ENCODE measurements at regions not wholly inside any gene's neighbourhood (a gene's known extent, or its start where the extent isn't known, plus 50 kb on each side); places are given as distances from the start of the nearest gene placed in this dataset.

DNA sequence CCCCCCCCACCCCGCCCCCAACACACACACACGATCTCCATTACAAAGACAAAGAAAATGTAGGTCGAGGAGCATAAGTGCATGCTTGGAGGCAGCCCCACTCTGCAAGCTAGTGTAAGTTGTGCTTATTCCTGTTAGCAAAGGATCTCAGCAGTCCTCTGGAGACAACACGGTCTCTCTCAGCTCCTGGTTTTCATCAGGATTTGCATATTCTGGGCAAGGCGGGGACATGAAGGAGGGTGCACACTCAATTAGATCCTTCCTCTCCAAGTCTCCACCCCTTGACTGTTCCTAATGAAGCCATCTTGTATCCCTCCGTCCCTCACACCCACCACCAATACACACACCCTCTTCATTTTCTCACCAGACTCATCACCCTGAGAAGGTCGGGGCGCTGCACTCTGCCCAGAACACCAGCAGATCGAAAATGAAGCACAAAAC, 63.8 kb downstream of the MRPL46 start:
- no peak for DNase-seq (ENCODE audit: low read depth)

DNA sequence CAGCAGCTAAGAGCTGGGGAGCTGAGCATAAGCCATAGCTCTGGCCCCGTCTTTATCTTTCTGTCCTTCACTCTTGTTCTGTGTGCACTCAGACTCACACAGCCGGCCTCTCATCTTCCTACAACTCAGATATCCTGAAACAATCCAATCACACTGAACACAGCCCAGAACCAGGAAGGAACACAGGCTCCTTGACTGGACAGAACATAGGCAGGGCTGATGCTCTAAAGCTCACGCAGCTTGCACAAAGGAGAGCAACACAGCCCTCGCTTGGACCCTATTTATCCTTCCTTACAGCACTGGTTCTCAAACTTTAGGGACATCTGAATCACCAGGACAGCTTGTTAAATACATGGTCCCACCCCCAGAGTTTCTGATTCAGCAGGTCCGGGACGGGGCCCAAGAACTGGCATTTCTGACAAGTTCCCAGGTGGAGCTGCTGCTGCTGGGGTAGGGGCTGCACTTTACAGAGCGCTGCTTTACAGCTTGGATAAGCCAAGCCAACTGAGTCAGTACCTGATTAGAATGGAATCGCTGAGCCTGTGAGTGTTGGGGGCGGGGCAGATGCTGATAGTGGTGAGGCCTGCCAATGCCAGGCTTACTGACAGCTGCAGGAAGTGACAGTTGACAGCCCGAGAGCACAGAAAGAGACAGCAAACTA, 65.1 kb downstream of the MRPL46 start:
- no peak for DNase-seq (ENCODE audit: low read depth)

DNA sequence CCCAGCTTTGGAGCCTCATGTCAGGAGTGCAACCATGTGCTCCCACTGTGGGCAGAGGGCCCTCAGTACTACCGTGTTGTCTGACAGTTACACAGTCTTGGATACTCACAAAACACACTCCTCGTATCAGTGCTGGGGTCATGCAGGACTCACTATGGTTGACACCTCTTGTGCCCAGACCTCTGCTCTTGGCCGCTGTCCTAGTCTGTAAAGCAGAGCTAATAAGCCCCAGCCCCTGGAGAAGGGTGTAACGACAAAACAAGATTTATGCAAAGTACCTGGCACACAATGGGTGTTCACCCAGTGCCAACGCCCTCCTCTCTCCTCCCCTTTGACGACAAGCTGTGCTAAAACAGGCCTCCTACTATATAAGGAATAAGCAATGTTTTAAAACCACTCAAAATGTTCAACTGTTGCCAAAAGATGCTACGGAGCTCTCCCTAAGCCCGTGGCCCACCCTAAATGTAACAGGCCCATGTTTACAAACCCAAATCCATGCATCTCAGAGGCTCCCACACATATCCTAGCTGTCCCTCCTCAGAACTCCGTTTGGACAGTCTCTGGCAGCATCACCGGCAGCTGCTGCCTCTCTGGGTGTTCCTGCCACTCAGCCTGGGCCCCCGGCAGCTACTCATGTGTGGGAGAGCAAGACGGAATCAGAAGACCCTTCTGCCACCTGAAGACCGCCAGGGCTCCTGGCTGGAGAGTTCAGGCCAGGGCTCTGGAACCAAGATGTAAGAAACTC, 65.8 kb downstream of the MRPL46 start:
- DNase-seq (ENCODE audit: low read depth), result no peak

DNA sequence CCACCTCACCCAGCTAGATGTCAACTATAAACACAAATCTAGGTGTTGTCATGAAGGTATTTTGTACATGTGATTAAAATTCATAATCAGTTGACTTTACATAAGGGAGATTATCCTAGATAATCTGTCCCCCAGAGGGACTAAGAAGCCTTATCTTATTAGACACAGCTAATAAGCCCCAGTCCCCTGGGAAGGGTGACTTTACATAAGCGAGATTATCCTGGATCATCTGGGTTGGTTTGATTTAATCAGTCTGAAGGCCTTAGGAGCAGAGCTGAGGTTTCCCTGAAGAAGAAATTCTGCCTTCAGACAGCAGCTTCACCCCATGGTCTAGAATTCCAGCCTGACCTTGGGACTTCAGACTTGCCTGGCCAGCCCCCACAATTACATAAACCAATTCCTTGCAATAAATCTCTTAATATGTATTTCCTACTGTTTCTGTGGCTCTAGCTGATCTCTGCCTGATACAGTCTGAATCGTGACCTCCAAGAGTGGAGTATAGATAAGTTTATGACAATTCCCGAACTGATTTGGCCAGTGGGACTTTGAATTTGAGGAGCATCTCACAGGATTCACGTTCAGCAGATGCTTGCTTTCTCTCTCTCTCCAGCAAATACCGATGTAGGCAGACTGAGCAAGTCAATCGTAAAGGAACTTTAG, 66.5 kb downstream of the MRPL46 start:
- DNase-seq (ENCODE audit: low read depth), result no peak

DNA sequence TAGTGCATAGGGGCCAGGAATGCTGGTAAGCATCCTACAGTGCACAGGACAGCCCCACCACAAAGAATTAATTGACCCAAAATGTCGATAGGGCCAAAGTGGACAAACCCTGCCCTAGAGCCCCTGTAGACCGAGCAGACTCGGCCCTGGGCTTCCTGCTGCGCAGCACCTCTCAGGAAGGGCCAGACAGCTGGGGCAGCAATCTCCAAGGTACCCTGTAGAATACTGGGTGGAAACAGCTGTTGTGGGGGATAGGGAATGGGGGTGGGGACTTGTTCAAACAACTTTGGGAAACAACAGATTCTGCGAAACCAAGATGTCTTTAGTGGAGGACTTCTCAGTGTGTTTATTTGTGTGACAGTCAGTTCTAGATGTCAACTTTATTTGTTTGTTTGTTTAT, 67.1 kb downstream of the MRPL46 start:
- no peak for DNase-seq (ENCODE audit: low read depth)

DNA sequence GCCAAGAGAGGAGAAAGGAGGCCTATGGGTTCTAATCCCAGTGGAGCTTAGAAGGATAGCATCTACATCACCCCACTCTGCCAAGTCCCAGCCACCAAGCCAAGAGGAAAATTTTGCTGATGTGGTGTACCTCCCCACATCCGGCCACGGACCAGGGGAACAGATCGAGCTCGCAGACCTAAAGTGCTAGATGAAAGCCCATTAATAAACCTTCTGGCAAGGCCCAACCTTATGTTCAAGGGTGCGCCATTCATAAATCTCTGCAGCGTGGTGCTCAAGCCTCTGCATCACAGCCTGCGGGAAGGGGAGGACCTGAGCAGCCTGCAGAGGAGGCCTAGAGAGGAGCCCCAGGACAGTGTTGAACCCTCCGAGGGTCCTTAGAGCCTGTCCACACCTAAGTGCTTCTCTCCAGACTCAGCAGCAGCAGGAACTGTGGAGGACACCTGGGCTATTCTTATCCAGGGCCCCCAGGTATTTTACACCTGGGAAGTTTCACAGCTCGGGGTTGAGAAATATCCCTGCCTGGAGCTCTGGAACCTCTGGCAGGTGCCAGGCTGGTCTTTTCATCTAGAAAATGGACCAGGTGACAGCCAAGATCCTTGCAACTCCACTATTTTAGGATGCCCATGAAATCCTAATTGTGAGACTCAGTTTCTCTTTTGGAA, 68.0 kb downstream of the MRPL46 start:
- DNase-seq (ENCODE audit: low read depth), result no peak

DNA sequence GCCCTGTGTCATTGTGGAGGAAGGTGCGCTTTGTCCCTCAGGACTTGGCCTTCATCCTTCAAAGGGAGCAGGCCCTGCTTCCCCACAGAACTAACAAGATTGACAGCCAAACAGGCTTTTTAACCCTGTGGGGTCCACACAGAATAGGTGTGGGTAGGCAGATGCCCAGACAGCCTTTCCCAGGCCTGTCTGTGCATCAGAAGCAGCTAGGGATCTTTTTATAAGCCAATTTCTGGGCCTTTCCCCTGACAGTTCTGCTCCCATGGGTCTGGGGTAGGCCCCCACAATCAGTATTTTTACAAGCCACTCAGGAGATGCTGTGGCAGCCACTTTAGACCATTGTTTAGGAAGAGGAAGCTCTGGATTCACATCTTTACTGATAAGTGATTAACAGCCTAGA, 69.2 kb downstream of the MRPL46 start:
- no peak for DNase-seq (ENCODE audit: low read depth)

DNA sequence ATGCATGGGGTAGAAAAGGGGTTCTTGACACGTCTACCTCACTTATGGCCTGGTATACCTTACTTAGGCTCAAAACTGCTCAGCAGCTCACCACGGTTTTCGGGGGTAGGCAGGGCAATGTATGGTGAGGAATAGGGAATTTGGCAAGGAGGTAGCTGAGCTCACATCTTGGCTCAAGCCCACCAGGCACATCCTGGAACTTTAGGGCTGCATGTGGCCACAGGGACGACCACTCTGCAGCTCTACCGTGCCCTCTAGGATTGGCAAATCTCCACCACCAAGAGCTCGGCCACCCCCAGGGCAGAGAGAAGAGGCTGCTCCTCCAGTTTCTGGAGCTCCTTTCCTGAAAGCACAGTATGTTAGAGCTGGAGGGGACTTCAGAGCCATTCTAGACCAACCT, 69.7 kb downstream of the MRPL46 start:
- no peak for DNase-seq (ENCODE audit: low read depth)

DNA sequence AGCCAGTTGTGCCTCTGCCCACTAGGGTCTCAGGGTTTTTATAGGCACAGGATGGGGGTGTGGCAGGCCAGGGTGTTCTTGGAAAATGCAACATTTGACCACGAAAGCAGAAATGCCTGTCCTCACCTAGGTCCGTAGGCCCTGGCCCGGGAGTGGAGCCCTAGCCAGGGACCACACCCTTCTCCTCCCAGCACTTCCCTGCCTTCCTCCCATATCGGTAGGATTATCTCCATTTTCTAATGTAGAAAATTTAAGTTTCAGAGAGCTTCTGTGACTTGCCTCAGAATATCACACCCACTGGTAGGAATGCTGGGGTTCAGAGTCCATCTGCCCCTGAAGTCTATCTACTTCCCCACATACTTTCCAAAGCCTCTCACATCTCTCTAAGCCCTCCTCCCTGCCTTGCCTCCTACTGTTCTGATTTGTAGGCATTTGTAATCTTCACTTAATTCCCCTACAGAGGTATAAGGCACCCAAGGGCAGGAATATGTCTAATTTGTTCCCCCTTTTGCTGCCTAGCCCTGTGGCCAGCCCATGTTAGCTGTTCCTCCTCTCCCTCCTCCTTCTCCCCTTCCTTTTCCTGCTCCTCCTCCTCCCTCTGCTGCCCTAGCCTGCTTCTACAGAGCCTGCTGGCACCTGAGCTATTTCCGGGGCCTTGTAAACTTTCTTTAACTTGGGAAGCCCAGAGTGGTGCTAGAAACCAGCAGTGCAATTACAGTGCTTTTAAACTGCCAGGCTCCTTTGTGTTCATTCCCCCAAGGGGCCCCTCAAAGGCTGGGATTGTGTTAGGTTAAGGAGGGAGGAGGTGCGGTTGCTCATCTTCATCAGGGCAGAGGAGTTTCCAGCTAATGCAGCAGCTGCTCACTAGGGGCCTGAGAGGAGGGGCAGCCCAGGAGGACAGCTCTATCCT, 71.1 kb downstream of the MRPL46 start:
- DNase-seq (ENCODE audit: low read depth), result no peak

DNA sequence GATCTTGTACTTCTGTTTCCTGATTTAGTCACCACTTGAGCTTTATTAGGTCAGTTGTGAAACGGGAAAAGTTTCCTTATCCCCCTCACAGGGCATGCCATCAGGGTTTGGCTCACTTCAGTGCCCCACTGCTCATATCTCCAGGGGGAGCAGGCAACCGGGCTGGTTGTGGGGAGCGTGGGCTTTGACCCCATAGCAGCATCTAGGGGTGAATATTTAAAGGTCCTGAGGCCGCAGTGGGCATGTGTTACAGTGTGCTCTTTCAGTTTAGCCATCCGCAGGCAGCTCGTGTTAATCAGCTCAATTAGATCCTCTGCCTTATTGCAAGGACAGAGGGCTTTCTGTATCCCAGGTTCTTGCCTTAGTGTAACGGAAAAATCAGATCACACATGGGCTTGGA, 71.9 kb downstream of the MRPL46 start:
- no peak for DNase-seq (ENCODE audit: low read depth)

DNA sequence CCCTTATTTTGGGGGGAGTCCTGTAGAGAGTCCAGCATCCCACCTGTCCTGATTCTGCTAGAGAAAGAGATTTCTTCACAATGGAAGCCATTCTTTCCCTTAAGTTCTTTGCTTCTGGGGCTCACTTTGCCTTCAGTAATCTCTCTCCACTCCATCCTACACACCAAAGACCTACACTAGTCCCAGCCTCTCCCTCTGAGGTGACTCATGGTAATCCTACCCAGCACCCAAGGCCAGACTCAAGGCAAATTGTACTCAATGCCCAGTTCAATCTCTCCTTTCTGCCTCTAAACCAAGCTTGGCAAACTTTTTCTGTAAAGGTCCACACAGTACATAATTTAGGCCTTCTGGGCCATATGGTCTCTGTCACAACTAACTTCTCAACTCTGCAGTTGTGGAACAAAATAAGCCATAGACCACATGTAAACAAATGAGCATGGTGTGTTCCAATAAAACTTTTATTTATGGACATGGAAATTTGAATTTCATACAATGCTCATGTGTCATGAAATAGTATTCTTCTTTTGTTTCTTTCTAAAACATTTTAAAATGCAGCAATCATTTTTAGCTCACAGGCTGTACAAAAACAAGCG, 72.5 kb downstream of the MRPL46 start:
- no peak for DNase-seq (ENCODE audit: low read depth)

DNA sequence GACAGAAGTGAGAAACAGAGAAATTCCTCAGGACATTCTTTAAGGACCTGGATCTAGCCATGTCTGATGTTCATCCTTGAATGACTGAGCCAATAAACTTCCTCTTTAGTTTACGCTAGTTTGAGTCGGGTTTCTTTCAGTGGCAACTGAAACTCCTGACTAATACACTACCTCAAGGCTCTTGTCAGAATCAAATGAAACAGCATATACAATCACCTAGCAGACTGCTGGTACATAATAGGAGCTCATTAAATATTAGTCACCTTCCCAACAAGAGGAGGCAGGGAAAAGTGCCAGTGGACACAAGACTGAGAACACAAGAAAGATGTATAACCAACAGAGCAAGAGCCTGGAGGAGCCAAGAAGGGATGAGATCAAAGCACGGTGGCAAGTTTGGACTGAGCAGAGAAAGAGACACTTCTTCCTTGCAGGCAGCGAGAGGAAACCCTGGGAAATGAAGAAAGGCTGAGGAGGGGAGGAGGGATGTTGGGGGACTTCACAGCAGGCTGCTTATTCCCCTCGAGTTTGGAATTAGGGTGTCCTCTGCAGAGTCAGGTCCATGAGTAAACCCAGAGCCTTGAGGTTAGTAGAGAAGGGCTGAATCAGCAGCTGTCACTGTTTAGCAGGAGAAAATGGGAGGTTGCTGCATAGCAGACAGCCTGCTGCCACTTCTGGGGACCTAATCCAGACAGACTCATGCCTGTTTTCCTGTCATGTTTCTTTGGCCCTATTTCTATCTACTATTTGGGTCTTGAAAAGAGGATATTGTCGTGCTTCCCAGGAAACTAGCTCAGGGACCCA, 73.3 kb downstream of the MRPL46 start:
- no peak for DNase-seq (ENCODE audit: low read depth)

DNA sequence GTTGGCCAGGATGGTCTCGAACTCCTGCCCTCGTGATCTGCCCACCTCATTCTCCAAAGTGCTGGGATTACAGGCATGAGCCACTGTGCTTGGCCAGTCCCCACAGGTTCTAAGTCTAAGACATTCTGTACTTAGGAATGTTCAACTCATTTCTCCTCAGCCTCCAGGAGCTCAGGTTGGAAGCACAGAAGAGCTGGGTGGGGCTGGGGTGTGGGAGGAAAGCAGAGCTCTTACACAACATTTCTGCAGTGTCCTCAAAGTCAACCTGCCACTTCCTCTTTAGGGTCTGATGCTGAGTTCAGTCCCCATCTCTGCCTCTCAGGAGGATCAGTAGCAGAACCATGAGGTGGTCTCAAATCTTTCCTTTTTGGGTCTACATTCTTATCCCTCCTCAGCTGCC, 75.5 kb downstream of the MRPL46 start:
- DNase-seq (ENCODE audit: low read depth), result no peak

DNA sequence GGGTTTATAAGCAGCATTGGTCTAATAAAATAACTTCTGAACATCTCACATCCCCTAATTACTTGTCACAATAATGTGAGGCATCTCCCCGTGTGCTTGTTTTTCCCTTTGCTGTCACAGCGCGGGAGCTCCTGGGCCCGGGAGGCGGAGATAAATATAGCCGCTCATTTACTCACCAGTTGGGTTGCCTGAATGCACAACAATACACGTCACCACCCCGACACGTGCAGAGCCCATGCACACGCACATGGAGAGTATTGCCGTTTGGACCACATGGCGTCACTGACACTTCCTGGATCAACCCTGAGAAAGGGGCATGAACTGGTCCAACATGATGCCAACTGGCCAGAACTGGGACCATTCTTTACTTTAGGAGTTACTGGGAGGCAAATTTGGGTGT, 76.2 kb downstream of the MRPL46 start:
- DNase-seq (ENCODE audit: low read depth), result no peak

DNA sequence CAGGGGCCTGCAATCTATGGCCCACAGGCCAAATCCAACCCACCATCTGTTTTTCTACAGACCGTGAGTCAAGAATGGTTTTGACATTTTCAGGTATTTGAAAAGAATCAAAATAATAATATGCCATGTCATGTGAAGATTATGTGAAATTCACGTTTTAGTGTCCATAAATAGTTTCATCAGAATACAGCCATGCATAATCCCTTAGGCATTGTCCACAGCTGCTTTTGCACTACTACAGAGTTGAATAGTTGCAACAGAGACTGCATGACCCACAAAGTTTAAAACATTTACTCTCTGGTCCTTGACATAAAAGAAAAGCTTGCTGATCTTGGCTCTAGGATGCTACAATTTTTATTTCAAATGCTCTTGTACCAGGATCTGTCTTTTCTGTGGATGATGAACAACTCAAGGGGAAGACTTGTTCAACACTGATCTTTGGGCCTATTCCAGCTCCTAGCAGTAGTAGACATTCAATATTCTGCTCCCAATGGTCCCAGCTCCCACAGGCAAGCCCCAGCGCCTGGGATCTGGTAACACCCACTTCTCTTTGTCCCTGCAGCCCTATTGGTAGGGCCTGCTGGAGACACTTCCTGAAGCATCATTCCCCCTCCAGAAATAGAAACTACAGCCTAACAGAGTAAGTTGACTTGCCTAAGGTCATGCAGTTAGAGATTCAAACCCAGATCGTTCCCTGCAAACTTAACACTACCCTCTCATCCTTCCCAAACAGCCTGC, 76.9 kb downstream of the MRPL46 start:
- DNase-seq (ENCODE audit: low read depth), result no peak

DNA sequence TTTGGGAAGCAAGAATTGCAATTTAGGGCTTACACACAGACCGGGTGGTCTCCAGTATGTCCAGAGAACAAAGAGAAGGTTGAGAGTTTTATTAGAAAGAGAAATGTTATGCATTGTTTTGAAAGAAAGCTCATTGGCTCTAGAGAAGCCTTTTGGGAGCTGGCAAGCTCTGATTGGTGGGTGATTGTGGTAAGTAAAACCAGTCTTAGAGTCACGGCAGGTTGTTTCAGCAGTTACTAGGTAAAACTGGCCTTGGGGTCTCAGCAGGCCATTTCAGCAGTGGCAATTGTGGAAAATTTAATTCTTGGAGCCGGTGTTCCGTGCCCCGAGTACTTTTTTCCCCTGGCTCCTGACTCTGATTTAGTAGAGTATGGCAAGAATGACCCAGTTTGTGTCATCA, 78.1 kb downstream of the MRPL46 start:
- no peak for DNase-seq (ENCODE audit: low read depth)

DNA sequence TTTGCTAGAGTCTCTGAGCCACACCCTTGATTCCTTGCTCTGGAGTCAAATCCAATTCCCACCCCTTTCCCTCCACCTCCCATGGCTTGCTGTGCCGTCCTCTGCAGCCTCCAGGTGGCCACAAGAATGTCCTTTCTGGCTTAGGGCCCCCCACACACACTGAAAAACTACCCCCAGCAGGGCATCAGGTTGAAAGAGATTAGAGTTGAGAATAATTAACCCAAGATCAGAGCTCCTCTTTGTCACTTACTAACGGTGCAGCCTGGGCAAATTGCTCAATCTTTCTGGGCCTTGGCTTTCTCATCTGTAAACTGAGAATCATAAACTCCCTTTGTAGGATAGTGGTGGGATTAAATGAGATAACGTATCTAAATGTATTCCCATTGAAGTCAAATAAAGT, 78.5 kb downstream of the MRPL46 start:
- DNase-seq (ENCODE audit: low read depth), result no peak

DNA sequence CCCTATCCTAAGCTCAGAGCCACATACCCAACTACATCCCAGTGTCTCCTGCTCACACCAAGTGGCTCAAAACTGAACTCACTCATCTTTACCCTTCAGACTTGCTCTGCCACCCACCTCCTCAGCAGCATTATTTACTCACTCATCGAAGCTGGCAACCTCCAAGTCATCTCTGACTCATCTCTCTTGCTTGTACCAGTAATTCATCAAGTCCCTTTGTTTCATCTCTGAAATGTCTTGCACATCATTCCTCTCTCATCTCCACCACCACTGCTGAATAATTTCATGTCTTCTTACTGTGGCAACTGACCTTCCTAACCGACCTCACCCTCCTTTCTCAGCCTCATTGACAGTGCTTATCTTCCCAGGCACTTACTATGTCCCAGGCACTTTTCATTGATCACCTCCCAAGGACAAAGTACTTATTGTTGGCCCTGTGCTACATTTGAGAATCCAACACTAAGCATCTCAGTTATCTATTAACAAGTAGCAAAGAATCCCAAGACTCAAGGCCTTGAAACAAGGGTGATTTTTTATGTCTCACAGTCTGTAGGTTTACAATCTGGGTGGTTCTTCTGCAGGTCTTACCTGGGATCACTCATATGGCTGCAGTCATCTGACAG, 82.0 kb downstream of the MRPL46 start:
- peak; percentile 54 for DNase-seq (ENCODE audit: low read depth)

DNA sequence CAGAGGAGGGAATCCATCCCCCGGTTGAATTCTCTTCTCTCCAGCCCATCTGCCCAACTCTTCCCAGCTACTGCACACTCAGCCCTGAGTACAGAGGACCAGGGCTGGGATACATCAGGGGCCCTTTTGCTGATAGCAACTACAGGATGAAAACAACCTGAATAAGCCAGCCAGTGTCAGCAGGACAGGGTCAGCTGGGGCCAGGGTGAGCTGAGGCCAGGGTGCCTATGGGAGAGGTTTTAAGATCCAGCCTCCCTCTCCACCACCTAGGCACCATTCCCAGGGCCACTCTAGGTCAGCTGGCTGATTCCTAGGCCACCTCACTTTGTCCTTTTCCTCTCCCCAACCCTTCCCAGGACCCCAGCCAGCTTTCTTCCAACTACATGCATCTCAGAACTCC, 83.8 kb downstream of the MRPL46 start:
- no peak for DNase-seq (ENCODE audit: low read depth)
